ENCODE measurements at regions not wholly inside any gene's neighbourhood (a gene's known extent, or its start where the extent isn't known, plus 50 kb on each side); places are given as distances from the start of the nearest gene placed in this dataset.

GRCh38 chr20:60168963-60169362 is 210.7 kb downstream of the CDH26 start:
- H3K4me3 ChIP-seq (replicated peaks; ENCODE audit: insufficient read depth, low read length): no peak overlapping the region
- TF ChIP-seq REST (IDR thresholded peaks at IDR 0.05; ENCODE audit: insufficient replicate concordance, low read depth) (no peak), SPI1 (IDR thresholded peaks at IDR 0.05; ENCODE audit: borderline replicate concordance, low read depth) (no peak), POLR2AphosphoS5 (IDR thresholded peaks at IDR 0.05; ENCODE audit: low read depth) (no peak), CTCF (IDR thresholded peaks at IDR 0.05; ENCODE audit: insufficient read depth, low read length) (no peak), GABPA (IDR thresholded peaks at IDR 0.05; ENCODE audit: low read depth) (no peak)
- H3K27ac ChIP-seq (replicated peaks): no peak overlapping the region
- DNase-seq (ENCODE audit: low read depth in 1 of 2, low spot score in 1 of 2): no peak
- H3K27me3 ChIP-seq (ENCODE audit: insufficient read depth, poor library complexity, severe bottlenecking): no peaks in the 10 kb centered on the region

GRCh38 chr20:60170116-60170515 is 211.9 kb downstream of the CDH26 start:
- TF ChIP-seq CTCF (IDR thresholded peaks at IDR 0.05; ENCODE audit: insufficient read depth, low read length) (no peak), SPI1 (IDR thresholded peaks at IDR 0.05; ENCODE audit: borderline replicate concordance, low read depth) (peak; percentile 44; the same call in 1 of the 2 replicates)
- peak; percentile 20 to 60 for DNase-seq (ENCODE audit: low read depth in 1 of 2, low spot score in 1 of 2)
- no peaks in the 10 kb centered on the region for H3K27me3 ChIP-seq (ENCODE audit: insufficient read depth, poor library complexity, severe bottlenecking)

GRCh38 chr20:60171313-60171712 is 213.1 kb downstream of the CDH26 start:
- DNase-seq (ENCODE audit: low read depth in 1 of 2, low spot score in 1 of 2): no peak
- Histone ChIP-seq H3K27me3 (ENCODE audit: insufficient read depth, poor library complexity, severe bottlenecking) (no peaks in the 10 kb centered on the region), H3K27ac (replicated peaks) (no peak overlapping the region), H3K4me3 (replicated peaks; ENCODE audit: insufficient read depth, low read length) (no peak overlapping the region)
- TF ChIP-seq CTCF (IDR thresholded peaks at IDR 0.05; ENCODE audit: insufficient read depth, low read length) (no peak), POLR2AphosphoS5 (IDR thresholded peaks at IDR 0.05; ENCODE audit: low read depth) (no peak), REST (IDR thresholded peaks at IDR 0.05; ENCODE audit: insufficient replicate concordance, low read depth) (no peak)

More at GRCh38 chr20:60170116-60170515, 211.9 kb downstream of the CDH26 start:
- Histone ChIP-seq H3K27ac (replicated peaks) (no peak overlapping the region; the same call in 1 of the 2 replicates), H3K4me3 (replicated peaks; ENCODE audit: insufficient read depth, low read length) (no peak overlapping the region)

- no peak overlapping the region for H3K27ac ChIP-seq (replicated peaks)
- no peak for DNase-seq (ENCODE audit: low read depth in 1 of 2, low spot score in 1 of 2)
- no peak overlapping the region for H3K4me3 ChIP-seq (replicated peaks; ENCODE audit: insufficient read depth, low read length)
- H3K27me3 ChIP-seq (ENCODE audit: insufficient read depth, poor library complexity, severe bottlenecking): no peaks in the 10 kb centered on the region
- TF ChIP-seq SPI1 (IDR thresholded peaks at IDR 0.05; ENCODE audit: borderline replicate concordance, low read depth) (no peak), CTCF (IDR thresholded peaks at IDR 0.05; ENCODE audit: insufficient read depth, low read length) (no peak), REST (IDR thresholded peaks at IDR 0.05; ENCODE audit: insufficient replicate concordance, low read depth) (no peak), POLR2AphosphoS5 (IDR thresholded peaks at IDR 0.05; ENCODE audit: low read depth) (no peak)
Observed at GRCh38 chr20:60171738-60172137, 213.5 kb downstream of the CDH26 start.

All from HL-60 (cell line).